GM23338 (cell line): ENCODE measurements at regions not wholly inside any gene's neighbourhood (a gene's known extent, or its start where the extent isn't known, plus 50 kb on each side); places are given as distances from the start of the nearest gene placed in this dataset.

Source experiments
- CREB1 ChIP-seq: fragments of 250-450 bp; sonication (Bioruptor Pico); IDR thresholded peaks from 2 replicates; pipeline ENCODE4 v1.5.0; 2020; ENCODE audit warnings: low read depth, mild to moderate bottlenecking, moderate library complexity
- CTCF ChIP-seq, 2 experiments: fragments of 200-600 bp in 1 of 2; sonication (generic) in 1 of 2; conservative IDR thresholded peaks; 2 replicates each; pipeline versions ENCODE4 v1.5.1 to v1.6.1; 2016 to 2017; ENCODE audit warnings: antibody characterized with exemption in 2 of 2, low read depth in 2 of 2, mild to moderate bottlenecking in 2 of 2, moderate library complexity in 1 of 2
- ETS1 ChIP-seq: IDR thresholded peaks from 2 replicates; pipeline ENCODE4 v1.6.1; 2016; ENCODE audit warnings: antibody characterized with exemption
- EZH2 ChIP-seq: fragments of 200-600 bp; sonication (generic); IDR thresholded peaks from one replicate; pipeline ENCODE4 v1.8.0; 2017; ENCODE audit warnings: antibody characterized with exemption, mild to moderate bottlenecking, low read depth; ENCODE audit not compliant: unreplicated experiment
- EZH2phosphoT487 ChIP-seq: fragments of 200-600 bp; sonication (generic); IDR thresholded peaks from one replicate; pipeline ENCODE4 v1.8.1; 2018; ENCODE audit warnings: antibody characterized with exemption; ENCODE audit not compliant: unreplicated experiment
- POLR2AphosphoS5 ChIP-seq: IDR thresholded peaks from 2 replicates; pipeline ENCODE4 v1.6.1; 2016; ENCODE audit warnings: antibody characterized with exemption, low read depth
- ZNF331 ChIP-seq: fragments of 250-450 bp; sonication (Bioruptor Pico); IDR thresholded peaks from 2 replicates; pipeline ENCODE4 v1.5.0; 2020; ENCODE audit warnings: low read depth, mild to moderate bottlenecking, moderate library complexity

GRCh38 chr4:137425281-137425680 is 107.0 kb downstream of the PCDH18 start:
- TF ChIP-seq CREB1 (CRISPR knock-in tag): no peak
- TF ChIP-seq CTCF (conservative IDR thresholded peaks at IDR 0.05; ENCODE audit: low read depth in 2 of 2): no peak
- no peak for TF ChIP-seq EZH2
- TF ChIP-seq POLR2AphosphoS5: no peak
- TF ChIP-seq EZH2phosphoT487: no peak
- TF ChIP-seq ETS1: no peak
- no peak for TF ChIP-seq ZNF331 (CRISPR knock-in tag)
